ENCODE measurements at regions not wholly inside any gene's neighbourhood (a gene's known extent, or its start where the extent isn't known, plus 50 kb on each side); places are given as distances from the start of the nearest gene placed in this dataset.

DNA sequence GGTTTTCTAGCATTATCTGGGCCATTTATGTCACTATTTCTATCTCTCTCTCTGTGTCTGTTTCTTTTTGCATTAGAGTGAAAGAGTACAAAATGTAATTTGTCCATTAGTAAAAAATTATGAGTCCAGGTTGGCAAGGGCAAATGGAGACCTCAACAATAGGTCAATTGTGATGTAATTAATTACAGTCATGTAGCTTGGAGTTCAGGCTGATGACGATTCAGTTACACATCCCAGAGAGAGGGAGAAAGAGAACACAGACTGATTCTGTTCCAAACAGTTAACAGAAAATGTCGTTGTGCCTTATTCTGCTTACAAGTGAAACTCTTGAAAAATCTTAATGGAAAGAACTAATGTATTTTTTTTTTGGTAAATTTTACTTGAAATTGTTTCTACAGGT, 83.3 kb downstream of the ATXN7L3B start:
- TF ChIP-seq, protein P1, sequence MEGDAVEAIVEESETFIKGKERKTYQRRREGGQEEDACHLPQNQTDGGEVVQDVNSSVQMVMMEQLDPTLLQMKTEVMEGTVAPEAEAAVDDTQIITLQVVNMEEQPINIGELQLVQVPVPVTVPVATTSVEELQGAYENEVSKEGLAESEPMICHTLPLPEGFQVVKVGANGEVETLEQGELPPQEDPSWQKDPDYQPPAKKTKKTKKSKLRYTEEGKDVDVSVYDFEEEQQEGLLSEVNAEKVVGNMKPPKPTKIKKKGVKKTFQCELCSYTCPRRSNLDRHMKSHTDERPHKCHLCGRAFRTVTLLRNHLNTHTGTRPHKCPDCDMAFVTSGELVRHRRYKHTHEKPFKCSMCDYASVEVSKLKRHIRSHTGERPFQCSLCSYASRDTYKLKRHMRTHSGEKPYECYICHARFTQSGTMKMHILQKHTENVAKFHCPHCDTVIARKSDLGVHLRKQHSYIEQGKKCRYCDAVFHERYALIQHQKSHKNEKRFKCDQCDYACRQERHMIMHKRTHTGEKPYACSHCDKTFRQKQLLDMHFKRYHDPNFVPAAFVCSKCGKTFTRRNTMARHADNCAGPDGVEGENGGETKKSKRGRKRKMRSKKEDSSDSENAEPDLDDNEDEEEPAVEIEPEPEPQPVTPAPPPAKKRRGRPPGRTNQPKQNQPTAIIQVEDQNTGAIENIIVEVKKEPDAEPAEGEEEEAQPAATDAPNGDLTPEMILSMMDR (IDR thresholded peaks at IDR 0.05), result no peak
- no peak for TF ChIP-seq ZFX (IDR thresholded peaks at IDR 0.05; ENCODE audit: borderline replicate concordance)
